LoVo (cell line): ENCODE measurements at regions not wholly inside any gene's neighbourhood (a gene's known extent, or its start where the extent isn't known, plus 50 kb on each side); places are given as distances from the start of the nearest gene placed in this dataset.

ENCODE experiments used
- DNase-seq: peaks from one replicate; pipeline ENCODE4 v3.0.0-alpha.2; 2016; ENCODE audit warnings: low spot score

DNA sequence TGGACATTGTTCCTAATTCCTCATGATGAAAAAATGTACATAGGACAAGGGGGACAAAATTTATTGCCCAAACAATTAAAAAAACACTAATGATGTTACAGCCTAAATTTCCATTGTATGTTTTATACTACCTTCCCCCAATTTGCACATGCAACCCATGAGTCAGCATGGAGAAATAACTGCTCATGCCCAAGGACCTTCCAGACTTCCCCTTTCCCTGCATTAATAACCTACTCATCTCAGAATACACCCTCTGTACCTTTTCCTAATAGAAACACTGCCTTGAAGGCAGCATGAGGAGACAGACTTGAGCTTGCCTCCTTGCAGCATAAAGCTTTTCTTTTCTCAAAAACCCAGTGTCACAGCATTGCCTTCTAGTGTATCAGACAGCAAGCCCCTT is 2402.8 kb downstream of the TP53TG3F start:
- DNase-seq: no peak

GRCh38 chr16:35868630-35869029 is 2409.2 kb downstream of the TP53TG3F start:
- no peak for DNase-seq

- DNase-seq: no peak
These were observed 2414.1 kb downstream of the TP53TG3F start for GRCh38 chr16:35873472-35873871.

DNA sequence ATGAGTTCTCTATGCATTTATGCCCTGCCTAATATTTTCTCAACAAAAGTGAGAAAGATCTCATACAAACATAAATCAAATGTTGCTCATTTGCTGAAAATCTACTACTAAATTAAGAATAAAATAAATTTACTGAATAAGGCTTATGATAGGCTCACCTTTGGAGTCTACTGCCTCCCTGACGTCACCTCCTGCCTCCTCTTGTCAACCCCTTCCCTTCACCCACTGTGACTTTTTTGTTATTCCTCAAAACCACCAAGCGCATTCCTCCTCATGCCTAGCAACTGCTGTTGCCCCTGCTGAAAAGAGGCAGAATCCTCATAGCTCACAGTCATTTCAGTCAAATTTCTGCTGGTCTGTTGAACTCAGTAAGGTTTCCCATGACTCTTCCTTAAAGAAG is 2422.2 kb downstream of the TP53TG3F start:
- DNase-seq: no peak

- DNase-seq: no peak
These were observed 2447.0 kb downstream of the TP53TG3F start for GRCh38 chr16:35906440-35906839.

DNA sequence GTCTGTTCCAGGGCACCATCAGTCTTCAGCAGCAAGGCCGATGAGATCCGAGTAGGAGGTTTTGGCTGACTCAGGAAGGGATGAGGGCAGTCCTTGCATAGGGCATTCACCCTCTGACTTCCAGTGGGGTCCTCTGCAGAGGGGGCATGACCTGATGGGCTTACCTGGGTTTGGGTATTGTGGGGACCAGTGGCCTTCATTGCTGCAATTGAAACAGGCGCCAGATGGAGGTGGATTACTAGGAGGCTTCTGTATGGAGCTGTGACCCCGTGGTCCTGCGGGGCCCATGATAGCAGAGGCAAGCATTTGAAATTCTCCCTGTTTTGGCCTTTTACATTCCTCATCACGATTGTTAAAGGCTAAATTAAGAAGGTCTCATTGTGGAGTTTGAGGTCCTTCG is 2448.7 kb downstream of the TP53TG3F start:
- DNase-seq: no peak

DNA sequence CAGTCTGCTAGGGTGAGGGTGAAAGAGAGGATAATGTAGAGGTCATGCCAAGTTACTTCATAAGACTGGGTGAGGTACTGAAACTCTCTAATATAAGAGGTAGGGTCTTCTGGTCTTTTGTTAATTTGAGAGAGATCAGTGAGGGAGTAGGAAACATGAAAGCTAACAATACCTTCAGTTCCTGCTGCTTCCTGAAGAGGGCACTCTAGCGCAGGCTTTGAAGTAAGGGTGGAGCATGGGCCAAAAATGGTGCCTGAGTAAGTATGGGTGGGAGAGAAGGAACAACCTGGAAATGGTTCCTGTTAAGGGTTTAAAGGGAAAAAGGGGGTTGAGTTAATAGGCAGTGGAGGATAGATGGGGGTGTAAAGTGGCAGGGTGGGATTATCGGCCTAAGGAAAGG is 2449.5 kb downstream of the TP53TG3F start:
- DNase-seq: no peak

DNA sequence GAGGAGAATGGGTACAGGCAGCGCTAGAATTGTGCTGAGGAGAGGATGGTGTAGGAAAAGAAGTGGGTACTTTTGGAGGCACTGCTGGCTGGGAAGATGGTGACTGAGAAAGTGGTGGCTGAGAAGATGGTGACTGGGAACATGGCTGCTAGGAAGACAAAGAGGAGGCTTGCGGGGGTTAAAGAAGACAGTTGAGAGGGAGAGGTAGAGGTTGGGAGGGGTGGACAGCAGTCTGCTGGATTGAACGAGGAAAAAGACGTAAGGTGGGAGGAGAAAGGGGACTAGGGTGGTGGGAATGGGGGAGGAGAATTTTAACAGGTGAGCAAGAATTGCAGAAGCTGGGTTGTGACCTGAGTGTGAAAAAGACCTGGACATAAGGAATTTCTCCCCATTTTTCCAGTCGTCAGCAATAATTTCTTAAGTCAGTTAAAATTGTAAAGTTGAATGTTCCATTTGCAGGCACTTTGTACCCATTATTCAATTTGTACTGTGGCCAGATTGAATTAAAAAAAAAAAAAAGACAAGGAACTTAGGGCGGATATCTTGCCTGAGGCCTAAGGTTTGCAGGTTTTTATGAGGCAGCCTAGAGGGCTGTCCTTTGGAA is 2450.0 kb downstream of the TP53TG3F start:
- no peak for DNase-seq

DNA sequence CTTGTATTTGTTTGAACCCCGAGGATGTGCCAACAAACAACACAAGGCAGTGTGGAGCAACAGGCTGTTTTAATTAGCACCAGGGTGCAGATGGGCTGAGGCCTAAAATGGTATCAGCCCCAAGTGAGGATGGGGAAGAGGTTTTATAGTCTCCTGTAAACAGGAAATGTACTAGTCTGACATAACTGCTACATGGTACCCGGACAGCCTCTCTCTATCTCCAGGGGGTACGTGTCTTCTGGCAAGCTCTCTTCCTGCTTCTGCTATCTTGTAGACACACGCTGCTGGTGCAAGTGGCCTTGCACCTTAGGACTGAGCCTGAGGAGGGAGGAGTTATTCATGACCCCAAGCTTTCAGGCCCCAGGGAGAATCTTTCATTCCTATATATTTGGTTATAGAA is 2451.0 kb downstream of the TP53TG3F start:
- DNase-seq: no peak

DNA sequence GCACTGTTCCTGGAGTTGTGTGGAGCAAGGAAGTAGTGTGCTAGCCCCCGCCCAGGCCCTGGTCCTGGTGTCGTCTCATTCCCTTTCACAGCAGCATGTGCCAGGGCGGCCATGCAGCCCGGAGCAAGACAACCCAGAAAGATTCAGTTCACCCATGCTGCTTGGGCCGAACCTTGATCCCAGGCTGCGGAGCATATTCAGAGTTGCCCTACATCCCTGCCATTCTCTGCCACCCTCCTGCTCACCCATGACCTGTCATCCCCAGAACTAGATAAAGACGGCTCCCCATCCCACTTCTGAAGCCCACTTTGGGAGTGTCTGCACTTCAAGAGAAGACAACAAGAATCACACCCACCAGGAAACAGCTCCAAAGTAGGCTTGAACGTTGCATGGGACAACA is 2452.5 kb downstream of the TP53TG3F start:
- DNase-seq: no peak

DNA sequence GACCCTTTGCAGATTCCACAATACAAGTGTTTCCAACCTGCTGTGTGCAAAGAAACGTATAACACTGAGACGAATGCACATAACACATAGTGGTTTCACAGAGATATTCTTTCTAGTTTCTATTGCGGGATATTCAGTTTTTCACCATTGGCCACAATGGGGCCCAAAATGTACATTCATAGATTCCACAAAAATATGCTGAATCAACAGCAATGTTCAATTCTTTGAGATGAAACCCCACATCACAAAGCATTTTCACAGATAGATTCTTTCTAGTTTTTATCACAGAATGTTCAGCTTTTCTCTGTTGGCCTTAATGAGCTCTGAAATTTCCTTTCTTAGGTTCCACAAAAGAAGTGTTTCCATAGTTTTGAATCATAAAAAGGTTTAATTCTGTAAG is 2472.3 kb downstream of the TP53TG3F start:
- no peak for DNase-seq
